ENCODE measurements at regions not wholly inside any gene's neighbourhood (a gene's known extent, or its start where the extent isn't known, plus 50 kb on each side); places are given as distances from the start of the nearest gene placed in this dataset.

DNA sequence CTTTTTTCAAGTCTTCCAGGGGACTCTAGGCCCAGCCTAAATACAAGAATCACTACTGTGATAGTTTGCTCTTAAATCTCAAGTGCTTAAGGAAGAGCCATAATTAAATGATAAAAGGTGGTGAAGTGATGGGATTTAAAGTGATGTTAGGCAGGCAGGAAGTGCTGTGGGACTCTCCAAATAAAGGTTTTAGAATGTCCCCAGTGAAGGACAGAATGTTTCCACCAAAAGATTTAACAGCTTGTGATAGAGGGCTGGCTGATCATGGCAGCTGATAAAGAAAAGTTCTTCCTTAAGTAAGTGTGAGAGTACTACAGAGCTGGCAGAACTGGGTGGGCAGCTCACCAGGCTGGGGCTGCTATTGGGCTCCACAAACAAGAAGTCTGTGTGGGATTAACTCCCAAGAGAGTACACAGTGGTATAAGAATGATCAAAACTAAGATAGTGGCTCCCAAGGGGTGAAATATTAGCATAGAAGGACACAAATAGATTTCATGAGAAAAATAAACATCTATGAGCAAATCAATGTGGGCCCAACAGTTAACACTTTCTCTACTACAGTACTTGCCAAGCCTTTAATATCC, 637.2 kb upstream of the CPEB2 start:
- Mint-ChIP-seq H3K4me1 (ENCODE audit: low read depth) (no peaks in the 10 kb centered on the region), H3K9me3 (ENCODE audit: low read depth) (no peaks in the 10 kb centered on the region), H3K4me3 (ENCODE audit: unreplicated experiment) (no peak overlapping the region), H3K27ac (ENCODE audit: unreplicated experiment) (no peak overlapping the region), H3K36me3 (ENCODE audit: low read depth) (no peaks in the 10 kb centered on the region), H3K27me3 (ENCODE audit: low read depth) (peaks cover 2% of the 10 kb centered on the region)
- DNase-seq (ENCODE audit: low spot score) = no peak
- TF ChIP-seq, protein P1, sequence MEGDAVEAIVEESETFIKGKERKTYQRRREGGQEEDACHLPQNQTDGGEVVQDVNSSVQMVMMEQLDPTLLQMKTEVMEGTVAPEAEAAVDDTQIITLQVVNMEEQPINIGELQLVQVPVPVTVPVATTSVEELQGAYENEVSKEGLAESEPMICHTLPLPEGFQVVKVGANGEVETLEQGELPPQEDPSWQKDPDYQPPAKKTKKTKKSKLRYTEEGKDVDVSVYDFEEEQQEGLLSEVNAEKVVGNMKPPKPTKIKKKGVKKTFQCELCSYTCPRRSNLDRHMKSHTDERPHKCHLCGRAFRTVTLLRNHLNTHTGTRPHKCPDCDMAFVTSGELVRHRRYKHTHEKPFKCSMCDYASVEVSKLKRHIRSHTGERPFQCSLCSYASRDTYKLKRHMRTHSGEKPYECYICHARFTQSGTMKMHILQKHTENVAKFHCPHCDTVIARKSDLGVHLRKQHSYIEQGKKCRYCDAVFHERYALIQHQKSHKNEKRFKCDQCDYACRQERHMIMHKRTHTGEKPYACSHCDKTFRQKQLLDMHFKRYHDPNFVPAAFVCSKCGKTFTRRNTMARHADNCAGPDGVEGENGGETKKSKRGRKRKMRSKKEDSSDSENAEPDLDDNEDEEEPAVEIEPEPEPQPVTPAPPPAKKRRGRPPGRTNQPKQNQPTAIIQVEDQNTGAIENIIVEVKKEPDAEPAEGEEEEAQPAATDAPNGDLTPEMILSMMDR (IDR thresholded peaks at IDR 0.05) = no peak

GRCh38 chr4:14368391-14368790, 633.9 kb upstream of the CPEB2 start:
- no peak for DNase-seq (ENCODE audit: low spot score)
- H3K36me3 Mint-ChIP-seq (ENCODE audit: low read depth) = no peaks in the 10 kb centered on the region
- no peak overlapping the region for H3K4me3 Mint-ChIP-seq (ENCODE audit: unreplicated experiment)
- TF ChIP-seq, protein P1 (IDR thresholded peaks at IDR 0.05) = no peak
- peaks cover 3% of the 10 kb centered on the region for H3K9me3 Mint-ChIP-seq (ENCODE audit: low read depth)
- no peak overlapping the region for H3K27ac Mint-ChIP-seq (ENCODE audit: unreplicated experiment)
- H3K27me3 Mint-ChIP-seq (ENCODE audit: low read depth) = peaks cover 4% of the 10 kb centered on the region
- no peaks in the 10 kb centered on the region for H3K4me1 Mint-ChIP-seq (ENCODE audit: low read depth)

GRCh38 chr4:14371131-14371530, 631.1 kb upstream of the CPEB2 start:
- no peak overlapping the region for H3K27ac Mint-ChIP-seq (ENCODE audit: unreplicated experiment)
- no peaks in the 10 kb centered on the region for H3K36me3 Mint-ChIP-seq (ENCODE audit: low read depth)
- DNase-seq (ENCODE audit: low spot score) = no peak
- peaks cover 3% of the 10 kb centered on the region for H3K9me3 Mint-ChIP-seq (ENCODE audit: low read depth)
- no peaks in the 10 kb centered on the region for H3K4me1 Mint-ChIP-seq (ENCODE audit: low read depth)
- TF ChIP-seq, protein P1 (IDR thresholded peaks at IDR 0.05) = no peak
- H3K4me3 Mint-ChIP-seq (ENCODE audit: unreplicated experiment) = no peak overlapping the region
- H3K27me3 Mint-ChIP-seq (ENCODE audit: low read depth) = peaks cover 5% of the 10 kb centered on the region

DNA sequence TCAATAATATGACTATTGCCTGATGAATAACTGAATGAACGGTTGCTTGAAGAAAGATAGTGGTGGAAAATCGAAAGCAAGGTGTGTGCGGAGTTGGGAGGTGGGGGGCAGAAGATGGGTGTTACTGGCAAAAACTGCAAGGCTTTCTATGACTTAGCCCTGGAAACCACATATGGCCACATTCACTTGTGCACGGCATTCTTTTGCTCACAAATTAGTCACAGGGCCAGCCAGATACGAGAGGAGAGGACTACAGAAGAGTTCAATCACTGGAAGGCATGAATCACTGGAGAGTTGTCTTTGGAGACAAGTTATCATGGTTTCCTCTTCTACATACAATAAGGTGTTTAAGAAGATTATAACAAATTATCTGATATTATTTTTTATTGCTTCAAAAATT, 626.5 kb upstream of the CPEB2 start:
- TF ChIP-seq, protein P1 (IDR thresholded peaks at IDR 0.05) = no peak
- Mint-ChIP-seq H3K27me3 (ENCODE audit: low read depth) (peaks cover 3% of the 10 kb centered on the region), H3K4me1 (ENCODE audit: low read depth) (no peaks in the 10 kb centered on the region), H3K9me3 (ENCODE audit: low read depth) (peaks cover 8% of the 10 kb centered on the region), H3K36me3 (ENCODE audit: low read depth) (no peaks in the 10 kb centered on the region), H3K4me3 (ENCODE audit: unreplicated experiment) (no peak overlapping the region), H3K27ac (ENCODE audit: unreplicated experiment) (no peak overlapping the region)
- DNase-seq (ENCODE audit: low spot score) = no peak

DNA sequence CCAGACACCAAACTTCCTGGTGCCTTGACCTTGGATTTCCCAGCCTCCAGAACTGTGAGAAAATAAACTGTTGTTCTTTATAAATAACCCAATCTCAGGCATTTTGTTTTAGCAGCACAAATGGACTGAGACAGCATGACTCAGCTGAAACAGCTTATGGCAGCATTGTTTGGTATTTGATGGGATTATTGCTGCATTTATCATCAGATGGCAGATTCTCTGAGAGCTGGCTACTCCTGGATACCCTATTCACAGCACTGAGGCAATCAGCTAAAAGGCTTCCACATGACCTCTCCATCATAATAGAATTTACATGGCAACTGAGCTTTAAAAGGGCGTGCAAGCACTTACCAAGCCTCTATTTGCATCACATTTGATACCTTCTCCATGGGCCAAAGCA, 623.1 kb upstream of the CPEB2 start:
- Mint-ChIP-seq H3K9me3 (ENCODE audit: low read depth) (peaks cover 5% of the 10 kb centered on the region), H3K36me3 (ENCODE audit: low read depth) (no peaks in the 10 kb centered on the region), H3K27ac (ENCODE audit: unreplicated experiment) (no peak overlapping the region), H3K4me1 (ENCODE audit: low read depth) (no peaks in the 10 kb centered on the region), H3K4me3 (ENCODE audit: unreplicated experiment) (no peak overlapping the region), H3K27me3 (ENCODE audit: low read depth) (peaks cover 4% of the 10 kb centered on the region)
- DNase-seq (ENCODE audit: low spot score) = no peak
- TF ChIP-seq, protein P1 (IDR thresholded peaks at IDR 0.05) = no peak

All from chondrocyte (in vitro differentiated cells).